GM18873 (cell line): ENCODE measurements at regions not wholly inside any gene's neighbourhood (a gene's known extent, or its start where the extent isn't known, plus 50 kb on each side); places are given as distances from the start of the nearest gene placed in this dataset.

Experiments used
- ATAC-seq: cut with Tn5 transposase; IDR thresholded peaks from one replicate; pipeline ENCODE4 v1.9.1; 2021; ENCODE audit warnings: mild to moderate bottlenecking, moderate library complexity, moderate number of reproducible peaks; ENCODE audit not compliant: unreplicated experiment, low FRiP score

- no peak for ATAC-seq
Measured at GRCh38 chr5:167894631-167895472, 396.6 kb upstream of the WWC1 start.

DNA sequence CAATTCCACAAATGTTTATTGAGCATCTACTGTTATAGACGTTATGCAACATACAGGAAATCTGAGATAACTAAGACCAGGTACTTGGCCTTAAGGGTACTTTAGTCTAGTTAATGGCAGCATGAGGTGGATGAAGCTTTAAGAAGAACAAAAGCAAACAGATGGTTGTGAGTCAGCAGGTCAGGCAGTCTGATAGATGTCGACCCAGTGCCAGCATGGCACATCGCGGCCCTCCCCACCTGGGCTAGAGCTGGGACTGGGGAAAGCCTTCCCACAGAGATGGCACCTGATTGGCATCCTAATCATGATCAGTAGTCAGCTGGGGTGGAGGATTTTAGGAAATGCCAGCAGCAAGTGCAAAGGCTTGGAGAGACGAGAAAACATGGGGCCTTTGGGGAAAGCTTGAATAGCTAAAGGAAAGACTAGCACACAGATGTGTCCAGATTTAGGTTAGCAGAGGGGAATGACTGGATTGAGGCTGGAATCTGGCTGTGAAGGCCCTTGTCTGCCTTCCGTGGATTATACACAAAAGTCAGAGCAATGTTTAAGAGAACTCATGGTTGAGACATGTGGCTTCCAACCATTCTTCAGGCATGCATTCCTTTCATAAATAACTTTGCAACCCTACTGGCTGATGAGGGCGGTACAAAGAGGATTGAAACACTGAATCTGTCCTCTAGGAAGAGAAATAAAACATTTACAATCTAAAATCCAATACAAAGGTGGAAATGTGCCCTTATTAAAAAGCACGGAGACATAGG is 395.4 kb upstream of the WWC1 start:
- ATAC-seq: no peak

GRCh38 chr5:167896814-167897213 is 394.6 kb upstream of the WWC1 start:
- ATAC-seq: no peak

DNA sequence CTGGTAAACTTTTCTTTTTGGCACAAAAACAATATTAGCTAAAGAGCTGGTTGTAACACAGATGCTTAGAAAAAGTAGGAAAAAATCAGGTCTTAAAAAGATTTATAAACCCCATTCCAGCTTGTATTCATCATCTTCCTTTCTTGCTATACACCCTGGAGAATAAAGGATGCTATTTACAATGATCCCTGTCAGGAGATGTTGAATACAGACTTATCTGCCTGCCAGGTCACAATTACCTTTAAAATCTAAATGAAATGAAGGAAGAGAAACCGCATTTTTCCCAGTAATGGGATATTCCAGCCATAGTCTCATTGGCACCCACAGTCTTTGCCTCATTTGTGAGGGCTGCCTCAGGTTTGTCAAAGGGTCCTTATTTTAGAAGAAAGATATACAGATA is 394.1 kb upstream of the WWC1 start:
- ATAC-seq: no peak

GRCh38 chr5:167898361-167899042 is 392.9 kb upstream of the WWC1 start:
- ATAC-seq: no peak

GRCh38 chr5:167899490-167900070 is 391.9 kb upstream of the WWC1 start:
- no peak for ATAC-seq

DNA sequence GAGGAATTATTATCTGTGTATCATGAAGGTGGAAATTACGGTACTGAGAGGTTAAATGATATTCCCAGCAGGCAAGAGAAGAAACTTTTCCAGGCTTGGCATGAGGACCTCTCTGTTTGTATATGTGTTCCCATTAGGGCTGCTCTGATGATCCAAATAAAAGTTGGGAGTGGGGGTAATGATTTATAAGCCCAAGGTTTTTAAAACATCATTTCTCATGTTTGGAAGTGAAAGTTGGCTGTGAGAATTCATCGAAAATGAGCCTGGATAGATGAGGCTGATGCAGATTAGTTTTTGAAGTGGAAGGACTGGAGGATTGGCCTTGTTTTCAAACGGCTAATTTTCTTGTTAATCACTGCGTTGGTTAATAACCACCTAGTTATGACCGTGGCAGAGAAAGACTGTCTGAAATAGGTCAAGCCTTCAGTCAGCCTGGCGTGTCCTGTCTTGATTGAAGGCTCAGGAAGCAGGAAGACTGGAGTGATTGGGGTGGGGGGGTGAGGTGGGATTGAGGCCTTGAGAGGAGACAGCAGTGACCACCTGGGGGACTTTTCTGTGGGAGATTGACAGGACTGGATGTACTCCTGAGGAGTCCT is 391.0 kb upstream of the WWC1 start:
- ATAC-seq: no peak

GRCh38 chr5:167902298-167902697 is 389.1 kb upstream of the WWC1 start:
- ATAC-seq: no peak

- ATAC-seq: no peak
Measured at GRCh38 chr5:167903243-167903642, 388.2 kb upstream of the WWC1 start.

GRCh38 chr5:167903659-167904058 is 387.8 kb upstream of the WWC1 start:
- ATAC-seq: no peak

GRCh38 chr5:167905919-167906853 is 385.3 kb upstream of the WWC1 start:
- no peak for ATAC-seq

- ATAC-seq: no peak
Measured at GRCh38 chr5:167908606-167909005, 382.8 kb upstream of the WWC1 start.

GRCh38 chr5:167912941-167913665 is 378.3 kb upstream of the WWC1 start:
- ATAC-seq: no peak

DNA sequence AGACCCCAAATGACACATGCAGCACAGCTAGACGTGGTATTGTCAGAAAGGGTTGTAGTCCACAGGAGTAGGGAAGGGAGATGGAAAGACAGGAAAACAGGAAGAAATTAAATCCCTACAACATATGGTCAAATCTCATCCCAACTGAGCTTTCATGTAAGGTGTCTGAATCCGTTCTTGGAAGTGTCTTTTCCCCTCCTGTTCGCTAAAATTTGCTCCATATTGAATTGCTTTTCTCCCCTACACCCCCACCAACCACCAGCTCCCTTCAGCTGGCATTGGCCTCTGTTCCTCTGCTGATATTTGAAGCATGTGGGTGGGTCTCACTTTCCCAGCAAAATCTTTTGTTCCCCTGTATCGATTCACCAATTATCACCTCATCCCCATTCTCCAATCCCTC is 376.2 kb upstream of the WWC1 start:
- ATAC-seq: no peak

DNA sequence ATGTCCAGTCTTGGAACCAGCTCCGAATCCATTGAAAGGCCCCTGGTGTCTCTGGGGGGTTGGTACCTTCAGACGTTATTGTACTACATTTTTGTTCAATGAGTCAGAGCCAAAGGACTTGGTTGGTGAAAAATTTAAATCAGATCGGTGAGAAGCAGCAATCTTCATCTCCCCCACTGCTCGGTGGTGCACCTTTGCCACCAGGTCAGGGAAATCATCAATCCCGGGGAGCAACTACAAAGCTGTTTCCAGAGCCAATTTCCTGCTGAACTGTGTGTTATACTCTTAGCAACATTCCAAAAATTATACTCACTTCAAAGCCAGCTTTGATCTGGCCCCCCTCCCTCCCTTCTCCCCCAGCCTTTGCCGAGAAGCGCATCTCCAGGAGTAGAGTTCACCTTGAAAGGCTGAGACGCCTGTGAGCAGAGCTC is 375.2 kb upstream of the WWC1 start:
- ATAC-seq: no peak

DNA sequence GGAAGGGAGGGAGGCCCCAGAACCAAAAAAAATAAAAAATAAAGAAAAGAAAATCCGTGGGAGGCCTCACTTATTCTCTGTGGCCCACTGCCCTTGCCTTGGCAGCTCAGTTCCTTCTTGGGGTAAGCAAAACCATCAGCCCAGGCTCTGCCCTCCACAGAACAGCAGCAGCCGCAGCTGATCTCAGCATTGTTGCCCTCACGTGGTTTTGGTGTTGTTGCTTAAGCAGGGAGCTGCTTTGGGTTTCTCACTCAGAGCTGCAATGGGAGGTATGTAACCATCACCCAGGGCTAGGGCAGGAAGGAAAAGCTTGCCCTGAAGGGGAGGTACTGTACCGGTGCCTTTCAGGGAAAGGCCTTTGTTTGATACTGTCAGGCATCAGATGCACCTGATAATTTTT is 374.7 kb upstream of the WWC1 start:
- ATAC-seq: no peak

DNA sequence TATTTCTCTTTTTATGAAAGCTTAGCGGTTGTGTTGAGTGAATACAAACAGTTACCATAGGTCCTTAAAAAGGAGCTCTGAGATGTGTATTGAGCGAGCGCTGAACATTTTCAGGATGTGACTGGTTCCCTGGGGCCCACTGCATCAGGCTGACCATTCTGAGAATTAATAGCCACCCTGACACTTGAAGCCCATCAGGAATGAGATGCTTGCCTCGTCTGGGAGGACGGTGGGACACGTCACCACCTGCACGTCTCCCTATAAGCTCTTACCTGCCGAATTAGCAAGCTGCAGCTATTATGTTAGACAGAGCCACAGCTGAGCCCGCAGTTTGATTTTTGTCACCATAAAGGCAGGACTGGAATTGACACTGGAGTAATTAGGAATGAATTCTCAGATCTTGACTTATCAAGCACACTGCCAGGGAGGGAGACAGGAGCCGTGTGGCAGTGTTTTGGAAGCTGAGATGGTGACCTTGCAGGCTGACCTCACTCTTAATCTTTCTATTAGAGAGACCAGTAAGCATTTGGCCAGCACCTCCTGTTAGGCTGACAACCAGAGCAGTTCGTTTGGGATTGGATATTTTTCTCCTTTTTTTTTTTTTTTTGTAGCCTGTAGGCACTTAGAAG is 373.1 kb upstream of the WWC1 start:
- ATAC-seq: no peak

- no peak for ATAC-seq
Measured at GRCh38 chr5:167918813-167919483, 372.5 kb upstream of the WWC1 start.
